ENCODE measurements at regions not wholly inside any gene's neighbourhood (a gene's known extent, or its start where the extent isn't known, plus 50 kb on each side); places are given as distances from the start of the nearest gene placed in this dataset.

DNA sequence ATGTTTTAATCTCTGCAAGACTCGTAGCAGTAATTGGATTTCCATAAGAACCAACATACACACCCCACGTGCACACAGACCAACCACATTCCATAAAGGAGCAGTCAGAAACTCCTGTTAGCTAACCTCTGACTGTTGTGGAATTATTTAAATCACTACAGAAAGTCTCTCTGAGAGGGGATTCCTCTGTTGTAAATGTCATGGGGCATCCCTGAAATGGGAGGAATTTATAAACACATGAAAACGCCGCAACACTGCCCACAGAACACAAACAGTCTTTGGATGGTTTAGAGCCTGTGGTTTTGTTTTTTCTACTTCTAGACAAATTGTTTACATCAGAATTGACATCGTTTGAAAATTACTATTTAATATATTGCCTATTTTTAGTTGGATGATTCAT lies 740.1 kb upstream of the GRM7 start:
- no peak for ATAC-seq

- no peak for ATAC-seq
These were observed 736.0 kb upstream of the GRM7 start for GRCh38 chr3:6124875-6125274.

GRCh38 chr3:6125520-6125919 lies 735.4 kb upstream of the GRM7 start:
- ATAC-seq = no peak

GRCh38 chr3:6132684-6133432 lies 728.1 kb upstream of the GRM7 start:
- ATAC-seq = no peak

GRCh38 chr3:6142707-6143106 lies 718.2 kb upstream of the GRM7 start:
- ATAC-seq = no peak

- no peak for ATAC-seq
These were observed 713.0 kb upstream of the GRM7 start for GRCh38 chr3:6147883-6148282.

- ATAC-seq = no peak
These were observed 705.1 kb upstream of the GRM7 start for GRCh38 chr3:6155650-6156338.

DNA sequence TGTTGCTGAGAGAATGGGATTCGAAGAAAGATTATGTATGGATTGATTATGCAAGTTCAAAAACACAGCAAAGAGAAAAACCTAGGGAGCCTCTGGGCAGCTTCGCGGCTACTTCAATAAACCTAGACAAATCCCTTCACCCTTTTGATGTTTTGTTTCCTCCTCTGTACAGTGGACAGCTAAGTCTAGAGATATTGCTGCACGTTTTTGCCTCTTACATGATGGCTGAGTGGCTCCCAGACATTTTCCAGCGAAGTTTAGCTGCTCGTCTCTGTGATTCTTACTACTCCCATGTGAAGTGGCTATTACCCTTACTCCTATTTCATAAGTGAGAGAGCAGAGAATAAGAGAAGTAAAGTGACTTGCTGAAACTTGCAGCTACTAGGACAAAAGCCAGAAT lies 695.0 kb upstream of the GRM7 start:
- ATAC-seq = no peak

DNA sequence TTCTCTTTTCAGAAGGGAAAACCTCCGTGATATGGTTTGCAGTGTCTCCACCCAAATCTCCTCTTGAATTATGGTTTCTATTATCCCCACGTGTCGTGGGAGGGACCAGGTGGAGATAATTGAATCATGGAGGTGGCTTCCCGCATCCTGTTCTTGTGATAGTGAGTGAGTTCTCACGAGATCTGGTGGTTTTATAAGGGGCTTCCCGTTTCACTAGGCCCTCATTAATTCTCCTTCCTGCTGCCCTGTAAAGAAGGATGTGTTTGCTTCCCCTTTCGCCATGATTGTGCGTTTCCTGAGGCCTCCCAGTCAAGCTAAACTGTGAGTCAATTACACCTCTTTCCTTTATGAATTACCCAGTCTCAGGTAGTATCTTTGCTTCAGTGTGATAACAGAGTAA lies 692.7 kb upstream of the GRM7 start:
- ATAC-seq = no peak

DNA sequence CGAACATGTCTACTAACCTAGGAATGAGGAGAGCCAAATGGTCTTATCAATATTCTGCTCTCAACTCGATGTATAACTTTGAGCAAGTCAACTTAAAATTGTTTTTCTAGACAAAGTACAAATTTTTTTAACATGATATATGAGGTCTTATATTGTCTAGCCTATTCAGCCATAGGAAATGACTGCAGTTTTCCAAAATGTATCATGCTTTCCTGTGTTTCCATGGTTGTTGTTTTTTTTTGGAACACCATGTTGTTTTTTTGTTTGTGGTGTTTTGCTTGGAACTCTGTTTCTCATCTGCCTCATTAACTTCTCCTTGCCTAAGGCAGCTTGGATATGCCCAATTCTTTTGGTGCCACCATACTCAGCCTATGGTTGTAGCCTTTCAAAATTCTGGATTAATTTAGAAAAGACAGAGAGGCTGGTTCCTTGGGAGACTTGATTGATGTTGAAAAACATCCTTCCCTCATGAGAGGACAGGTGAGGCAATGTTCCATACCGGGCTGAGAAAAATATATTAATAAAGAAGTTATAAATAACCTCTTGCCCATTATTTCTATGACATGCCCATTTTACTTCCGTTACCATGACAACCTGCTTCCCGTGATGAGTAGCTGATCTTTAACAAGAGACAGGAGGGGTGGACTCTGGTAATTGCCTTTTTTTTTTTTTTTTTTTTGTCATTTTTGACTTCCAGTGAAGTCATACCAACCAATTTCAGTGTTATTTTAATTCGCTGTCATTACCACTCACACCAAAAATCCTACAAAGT lies 687.9 kb upstream of the GRM7 start:
- ATAC-seq = no peak

DNA sequence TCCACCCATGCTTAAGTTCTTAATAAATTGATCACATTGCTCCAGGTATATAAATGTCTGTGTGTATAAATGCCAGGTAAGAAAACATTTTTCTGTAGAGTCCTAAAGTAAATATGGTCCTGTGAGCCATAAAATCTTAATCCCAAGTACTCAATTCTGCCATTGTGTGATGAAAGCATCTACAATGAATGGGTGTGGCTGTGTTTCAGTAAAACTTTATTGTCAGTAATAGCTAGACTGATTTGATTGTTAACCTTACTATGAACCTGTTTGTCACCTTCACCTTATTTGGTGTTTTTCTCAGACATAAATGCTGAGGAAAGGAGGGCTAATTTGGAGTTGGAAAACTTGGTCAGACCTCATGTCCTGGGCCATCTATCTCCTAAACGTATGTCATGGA lies 683.5 kb upstream of the GRM7 start:
- no peak for ATAC-seq

DNA sequence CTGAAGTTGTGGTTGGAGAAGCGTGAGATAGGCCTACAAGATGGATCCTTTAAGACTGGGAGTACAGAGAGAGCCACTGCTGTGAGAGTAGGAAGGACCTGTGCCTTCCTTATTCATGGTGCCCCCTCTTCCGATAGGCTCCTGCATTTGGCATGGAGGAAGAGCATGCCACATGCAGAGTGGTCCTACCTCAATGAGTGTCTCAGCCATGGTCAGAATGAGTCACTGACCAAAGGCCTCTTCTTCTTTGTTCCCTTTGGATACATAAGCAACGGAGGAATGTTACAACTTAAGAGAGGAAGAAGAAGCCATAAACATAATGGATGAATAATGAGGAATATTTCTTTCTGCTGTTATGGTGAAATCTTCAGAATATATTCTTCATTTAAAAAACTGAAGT lies 681.2 kb upstream of the GRM7 start:
- no peak for ATAC-seq

- no peak for ATAC-seq
These were observed 680.7 kb upstream of the GRM7 start for GRCh38 chr3:6180171-6180570.

DNA sequence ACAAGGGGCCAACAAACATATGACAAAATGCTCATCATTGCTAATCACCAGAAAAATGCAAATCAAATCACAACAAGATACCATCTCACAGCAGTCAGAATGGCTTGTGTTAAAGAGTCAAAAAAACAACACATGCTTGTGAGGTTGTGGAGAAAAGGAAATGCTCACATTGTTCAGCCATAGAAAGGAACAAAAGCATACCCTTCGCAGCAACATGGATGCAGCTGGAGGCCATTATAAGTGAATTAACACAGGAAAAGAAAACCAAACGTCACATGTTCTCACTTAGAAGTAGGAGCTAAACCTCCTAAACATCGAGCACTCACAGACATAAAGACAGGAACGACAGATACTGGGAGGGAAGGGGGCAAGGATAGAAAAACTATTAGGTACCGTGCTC lies 678.4 kb upstream of the GRM7 start:
- no peak for ATAC-seq

DNA sequence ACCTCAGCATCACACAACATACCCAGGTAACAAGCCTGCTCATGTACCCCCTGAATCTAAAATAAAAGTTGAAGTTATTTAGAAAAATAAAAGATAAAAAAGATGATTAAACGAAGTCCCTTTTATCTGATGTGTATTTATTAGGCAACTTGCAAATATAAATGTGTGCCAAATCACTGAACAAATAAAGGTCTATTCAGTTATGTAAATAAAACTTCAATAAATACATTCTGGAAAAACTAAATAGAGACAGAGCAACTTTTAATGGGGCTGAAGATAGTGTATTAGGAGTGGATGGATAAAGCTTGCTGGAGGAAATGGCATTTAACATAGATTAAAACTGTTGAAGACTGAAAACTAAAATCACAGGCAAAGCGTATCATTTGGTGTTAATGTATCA lies 678.0 kb upstream of the GRM7 start:
- no peak for ATAC-seq

DNA sequence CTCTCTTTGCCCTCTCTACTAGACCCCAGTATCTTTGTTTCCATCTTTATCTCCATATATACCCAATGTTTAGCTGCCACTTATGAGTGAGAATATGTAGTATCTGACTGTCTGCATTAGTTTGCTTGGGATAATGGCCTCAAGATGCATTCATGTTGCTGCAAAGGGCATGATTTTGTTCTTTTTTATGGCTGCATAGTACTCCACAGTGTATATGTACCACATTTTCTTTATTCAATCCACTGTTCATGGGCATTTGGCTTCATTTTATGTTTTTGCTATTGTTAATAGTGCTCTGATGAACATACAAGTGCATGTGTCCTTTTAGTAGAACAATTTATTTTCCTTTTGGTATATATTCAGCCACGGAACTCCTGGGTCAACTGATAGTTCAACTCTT lies 671.5 kb upstream of the GRM7 start:
- ATAC-seq = no peak

GRCh38 chr3:6204891-6205290 lies 656.0 kb upstream of the GRM7 start:
- ATAC-seq = no peak

DNA sequence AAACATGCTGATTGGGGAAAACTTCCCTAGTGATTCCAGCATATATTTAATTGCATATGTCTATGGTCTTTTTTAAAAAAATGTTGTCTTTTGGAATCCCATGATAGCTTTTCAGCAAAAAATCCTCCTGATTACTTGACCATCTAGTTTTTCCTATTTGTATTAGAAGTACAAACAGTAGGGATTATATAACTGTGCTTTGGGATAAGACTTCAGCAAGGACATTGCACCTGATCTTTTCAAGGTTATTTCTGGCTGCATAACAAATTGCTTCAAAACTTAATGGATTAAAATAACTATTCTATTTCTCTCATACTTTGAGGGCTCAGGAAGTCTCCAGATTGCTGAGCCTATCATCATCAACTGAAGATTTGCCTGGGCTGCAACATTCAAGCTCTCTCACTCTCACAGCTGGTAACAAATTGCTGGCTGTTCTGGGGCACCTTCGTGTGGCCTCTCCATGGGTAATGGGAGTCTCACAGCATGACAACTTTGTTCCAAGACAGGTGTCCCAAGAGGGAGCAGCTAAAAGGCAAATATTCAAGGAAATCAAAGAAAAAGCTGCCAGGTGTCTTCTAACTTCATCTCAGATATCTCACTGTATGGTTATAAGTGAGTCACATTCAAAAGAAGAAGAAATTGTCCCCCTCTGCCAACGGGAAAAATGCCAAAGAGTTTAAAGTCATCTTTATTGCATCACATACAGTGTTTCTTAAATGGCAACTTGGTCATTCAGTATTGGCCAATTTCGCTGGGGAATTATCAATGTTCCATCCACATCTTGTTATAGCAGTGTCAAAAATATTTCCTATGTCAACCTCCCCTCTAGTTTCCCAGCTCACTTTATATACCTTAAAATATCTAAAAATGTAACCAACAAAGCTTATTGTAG lies 644.5 kb upstream of the GRM7 start:
- ATAC-seq = no peak

DNA sequence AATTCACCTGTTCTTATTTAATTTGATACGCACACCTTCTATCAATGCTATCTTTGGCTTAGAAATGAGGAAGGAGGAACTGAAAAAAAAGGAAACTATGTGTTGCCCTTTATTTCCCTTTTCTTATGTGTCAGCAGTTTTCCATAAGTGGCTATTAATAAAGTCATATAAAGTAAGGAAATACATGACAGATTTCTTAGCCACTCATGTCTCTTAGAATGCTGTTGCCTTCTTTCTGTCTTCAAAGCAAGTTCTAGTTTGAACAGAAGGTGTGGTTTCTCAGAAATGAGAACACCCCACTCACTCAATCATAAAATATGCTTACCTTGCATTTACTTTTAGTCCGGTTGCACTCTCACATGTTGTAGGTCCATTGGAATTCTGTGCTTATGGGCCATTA lies 640.5 kb upstream of the GRM7 start:
- ATAC-seq = no peak

DNA sequence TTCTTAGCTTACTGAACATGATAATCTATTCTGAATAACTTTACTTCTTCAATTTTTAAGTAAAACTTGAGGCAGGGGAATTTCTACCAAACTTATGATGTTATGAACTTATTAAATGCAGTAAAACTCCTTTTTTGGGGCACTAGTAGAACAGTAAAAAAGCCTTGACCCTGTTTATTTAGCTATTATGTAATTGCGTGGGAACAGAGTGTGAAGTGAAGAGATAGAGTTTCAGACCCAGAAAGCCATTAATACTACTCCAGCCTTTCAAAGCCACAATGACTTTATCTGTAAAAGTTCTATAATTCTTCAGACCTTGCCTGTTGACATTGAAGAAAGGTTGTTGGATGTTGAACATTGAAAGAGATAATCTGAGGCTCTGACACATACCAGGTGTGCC lies 638.8 kb upstream of the GRM7 start:
- no peak for ATAC-seq

DNA sequence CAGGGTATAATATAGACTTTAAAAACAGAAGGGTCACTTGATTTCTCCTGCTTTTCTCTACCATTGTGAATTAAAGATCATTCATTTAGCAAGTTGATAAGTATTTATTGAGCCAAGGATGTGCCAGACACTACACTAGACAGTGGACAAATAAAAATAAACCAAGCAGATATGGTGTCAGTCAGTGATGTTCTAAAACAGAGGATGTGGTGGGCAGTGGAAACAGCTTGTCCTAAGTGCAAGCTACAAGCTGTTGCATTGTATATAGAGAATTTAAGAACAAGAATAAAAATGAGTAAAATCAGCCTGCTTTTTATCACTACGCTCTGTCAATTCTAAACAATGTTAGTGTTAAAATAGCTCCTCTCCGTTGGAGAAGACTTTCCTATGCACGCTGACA lies 637.3 kb upstream of the GRM7 start:
- no peak for ATAC-seq

GRCh38 chr3:6228958-6229683 lies 631.8 kb upstream of the GRM7 start:
- ATAC-seq = no peak

Data from esophagus mucosa (tissue), 1 donor.